ENCODE measurements at regions not wholly inside any gene's neighbourhood (a gene's known extent, or its start where the extent isn't known, plus 50 kb on each side); places are given as distances from the start of the nearest gene placed in this dataset.
"Not testable (repeated sequence)": the region's sequence is repeated elsewhere in the genome, so short reads cannot be mapped to it uniquely, and the experiment has no call there.

DNA sequence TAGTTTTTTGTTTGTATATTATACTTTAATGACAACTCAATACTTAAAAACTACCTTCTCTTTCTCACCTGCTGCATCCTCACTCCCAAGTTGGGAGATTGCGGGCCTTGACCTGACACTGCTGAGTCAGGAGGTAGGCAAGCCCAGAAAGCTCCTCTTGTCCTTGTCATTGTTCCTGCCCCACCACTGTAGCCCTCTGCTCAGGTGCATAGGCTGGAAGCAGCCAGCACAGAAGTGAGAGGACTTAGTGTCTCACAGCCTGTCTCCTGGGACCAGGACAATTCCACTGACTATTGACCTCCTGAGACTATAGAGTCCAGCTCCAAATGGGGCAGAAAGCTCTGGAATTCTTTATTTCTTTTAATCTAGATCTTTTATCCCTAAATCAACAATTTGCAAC lies 123.5 kb upstream of the NDP start:
- no peak for FAIRE-seq

DNA sequence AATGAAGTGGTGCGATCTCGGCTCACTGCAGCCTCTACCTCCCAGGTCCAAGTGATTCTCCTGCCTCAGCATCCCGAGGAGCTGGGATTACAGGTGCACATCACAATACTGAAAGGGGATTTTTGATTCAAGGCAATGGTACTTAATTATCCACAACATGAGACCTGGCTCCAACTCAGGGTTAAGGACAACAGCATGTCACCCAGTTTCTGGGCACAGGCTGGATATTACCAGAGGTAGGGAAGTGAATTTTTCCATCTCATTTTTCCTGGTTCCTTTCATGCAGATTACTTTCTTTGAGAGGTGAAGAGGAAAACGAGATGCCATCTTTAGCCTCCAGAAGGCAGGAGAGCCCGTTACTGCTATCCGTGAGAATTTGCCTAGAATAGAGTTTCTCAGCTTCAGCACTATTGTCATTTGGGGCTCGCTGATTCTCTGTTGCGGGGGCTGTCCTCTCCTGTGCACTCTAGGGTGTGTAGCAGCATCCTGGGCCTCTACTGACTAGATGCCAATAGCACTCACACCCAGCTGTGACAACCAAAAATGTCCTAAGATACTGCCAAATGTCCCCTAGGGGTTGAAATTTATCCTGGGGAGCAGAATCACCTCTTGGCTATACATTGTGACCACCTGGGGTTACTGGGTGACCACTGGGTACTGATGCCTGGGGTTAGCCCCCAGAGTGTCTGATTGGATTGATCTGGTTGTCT lies 121.8 kb upstream of the NDP start:
- FAIRE-seq: no peak

DNA sequence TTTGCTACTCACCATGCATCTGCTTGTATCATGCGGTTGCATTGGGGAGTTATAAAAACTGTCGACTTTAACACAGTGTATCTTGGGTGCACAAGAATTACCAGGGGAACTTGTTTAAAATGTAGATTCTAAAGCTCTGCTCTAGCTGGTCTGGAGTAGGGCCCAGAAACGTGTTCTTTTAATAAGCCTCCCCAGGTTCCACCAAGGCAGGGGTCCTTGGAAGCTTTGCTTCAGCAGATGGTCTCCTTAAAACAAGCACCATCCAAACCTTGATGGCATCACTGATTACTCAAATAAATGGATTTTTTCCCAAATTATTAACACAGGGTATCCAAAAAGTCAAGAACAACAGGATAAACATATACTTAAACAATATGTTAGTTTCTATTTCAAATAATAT lies 120.2 kb upstream of the NDP start:
- FAIRE-seq: no peak

DNA sequence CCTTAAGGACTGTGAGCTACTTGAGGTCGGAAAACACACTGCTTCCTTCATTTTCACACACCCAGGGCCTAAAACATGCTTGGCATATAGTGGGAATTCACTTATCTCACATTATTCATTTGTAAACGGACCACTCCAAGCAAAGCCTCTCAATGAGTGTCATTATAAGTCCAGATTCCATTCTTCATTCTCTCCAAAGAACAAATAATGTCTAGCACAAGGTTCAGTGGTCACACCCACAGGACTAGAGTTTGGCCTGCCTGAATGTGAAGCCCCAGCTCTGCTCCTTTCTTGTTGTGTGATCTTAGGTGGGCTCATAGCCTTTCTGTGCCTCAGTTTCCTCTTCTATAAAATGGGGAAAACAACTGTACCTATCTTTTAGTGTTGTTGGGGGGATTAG lies 119.6 kb upstream of the NDP start:
- no peak for FAIRE-seq

DNA sequence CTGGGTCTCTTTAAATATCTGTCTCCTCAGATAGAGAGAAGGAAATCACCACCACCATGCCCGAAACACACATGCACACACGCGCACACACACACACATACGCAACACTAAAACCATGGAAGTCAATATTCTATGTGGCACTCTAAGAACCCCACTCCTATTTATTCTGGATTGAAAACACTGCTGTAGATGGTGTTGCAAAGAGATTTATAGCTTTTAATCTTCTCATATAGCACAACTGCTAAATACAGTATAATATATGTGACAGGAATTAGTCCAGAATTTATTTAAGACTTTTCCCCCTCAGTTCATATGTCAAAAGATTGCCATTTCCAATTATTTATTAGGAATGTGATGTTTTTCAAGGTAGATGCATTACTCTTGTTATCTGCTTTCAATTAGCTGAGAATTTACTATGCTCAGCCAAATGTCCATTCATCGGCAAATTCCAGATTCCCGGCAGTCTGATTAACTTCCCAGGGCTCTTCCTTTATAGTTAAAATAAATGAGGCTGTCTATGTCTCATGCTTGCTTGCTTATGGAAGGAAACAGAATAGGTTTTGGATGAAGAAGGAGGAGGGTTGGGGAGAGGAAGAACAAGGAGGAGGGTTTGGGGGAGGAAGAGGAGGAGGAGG lies 115.4 kb upstream of the NDP start:
- no peak for FAIRE-seq

DNA sequence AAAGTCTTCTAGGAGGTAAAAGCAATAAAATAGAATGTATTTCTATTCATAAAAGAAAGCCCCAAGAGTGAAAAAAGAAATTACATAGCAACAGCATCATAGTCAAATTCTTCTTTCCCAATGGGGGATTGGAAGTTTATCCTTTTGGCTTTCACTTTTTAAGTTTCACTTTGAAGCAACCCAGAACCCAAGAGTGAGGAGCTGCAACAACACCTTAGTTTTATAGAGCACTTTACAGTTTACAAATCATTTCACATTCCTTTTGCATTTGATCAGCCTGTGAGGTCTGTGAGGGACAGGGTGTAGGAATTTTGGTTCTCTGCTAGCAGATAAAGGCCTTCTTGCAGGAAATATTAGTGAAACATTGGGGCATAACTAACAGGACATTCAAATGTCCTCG lies 112.0 kb upstream of the NDP start:
- FAIRE-seq: no peak

DNA sequence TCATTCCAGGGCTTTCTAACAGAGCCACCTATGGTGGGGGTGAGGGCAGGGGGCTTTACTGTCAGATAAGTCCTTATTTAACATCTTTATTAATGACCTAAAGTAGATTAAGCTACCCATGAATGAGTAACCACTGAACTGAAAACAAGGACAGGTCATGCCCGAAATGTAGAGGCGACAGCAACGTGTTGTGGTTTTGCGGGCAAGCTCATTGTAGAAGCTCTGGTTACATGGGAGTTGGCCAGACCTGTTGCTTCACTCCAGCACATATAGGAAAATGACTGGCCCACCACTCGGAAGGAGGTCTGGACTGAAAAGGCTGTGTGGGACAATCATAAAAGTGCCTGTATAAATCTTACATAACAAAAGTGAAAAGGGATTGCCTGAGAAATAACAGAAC lies 109.6 kb upstream of the NDP start:
- FAIRE-seq: no peak

DNA sequence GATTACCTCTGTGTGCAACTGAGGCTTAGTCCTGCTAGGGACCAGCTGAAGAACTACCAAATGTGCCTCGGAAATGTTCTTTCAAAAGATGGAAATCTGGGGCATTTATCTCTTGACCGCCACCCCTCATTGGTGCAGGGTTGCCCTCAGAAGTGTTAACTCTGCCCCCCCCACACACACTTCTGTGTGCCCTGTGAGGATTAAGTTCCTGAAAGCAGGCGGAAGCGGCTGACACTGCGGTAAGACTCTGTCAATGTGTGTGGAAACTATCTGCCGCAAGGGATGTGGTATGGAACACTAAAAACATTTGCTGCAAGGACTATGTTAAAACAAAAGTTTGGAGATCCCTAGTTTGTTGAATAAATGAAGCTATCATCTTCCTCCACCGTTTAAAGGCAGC lies 106.9 kb upstream of the NDP start:
- FAIRE-seq: no peak

DNA sequence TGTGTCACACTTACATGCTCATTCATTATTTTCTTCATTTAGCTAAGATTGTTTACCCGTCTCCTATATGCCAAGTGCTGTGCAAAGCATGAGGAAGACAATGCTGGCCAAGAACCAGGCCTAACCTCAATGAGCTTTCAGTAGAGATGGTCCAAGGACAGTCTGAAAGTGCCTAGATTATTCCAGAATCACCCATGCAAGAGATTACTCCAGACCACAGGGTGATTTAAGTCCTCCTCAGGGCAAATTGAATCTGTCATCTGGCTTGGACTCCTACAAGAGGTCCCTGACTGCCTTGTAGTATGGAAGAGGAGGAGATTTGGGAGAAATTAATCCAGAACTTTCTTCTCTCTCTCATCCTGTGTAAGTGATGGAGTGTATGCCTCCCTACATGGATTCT lies 99.4 kb upstream of the NDP start:
- no peak for FAIRE-seq

DNA sequence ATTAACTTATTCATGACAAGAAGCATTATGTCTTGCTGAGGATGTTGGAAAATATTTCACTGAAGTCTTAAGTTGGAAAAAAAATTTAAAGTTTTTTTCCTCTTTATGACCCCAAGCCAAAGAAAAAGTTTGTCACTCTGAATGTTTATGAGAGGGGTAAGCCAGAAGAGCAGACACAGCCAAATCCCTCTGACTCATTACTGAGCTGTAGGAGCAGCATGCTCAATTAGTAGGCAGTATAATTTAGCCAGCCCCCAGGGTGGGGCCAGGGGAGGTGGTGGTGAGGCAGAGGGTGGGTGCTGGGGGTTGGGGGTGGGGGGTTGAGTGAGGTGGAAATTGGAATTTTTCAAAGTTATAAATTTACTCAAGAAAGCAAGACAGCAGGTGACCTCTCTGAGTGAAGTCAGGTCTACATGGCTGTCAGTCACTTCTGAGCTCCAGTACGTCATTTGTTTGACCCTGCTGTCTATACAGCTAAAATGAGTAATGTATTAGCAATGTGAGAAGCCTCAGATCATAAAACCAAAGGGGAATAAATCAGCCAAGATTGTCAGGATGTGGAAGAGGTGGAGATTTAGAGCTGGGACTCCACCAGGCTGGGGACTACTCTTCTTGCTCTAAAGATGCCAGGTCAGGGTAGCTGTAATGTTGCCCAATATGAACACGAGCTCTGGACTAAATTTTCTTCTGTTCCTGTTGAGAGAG lies 98.8 kb upstream of the NDP start:
- FAIRE-seq: no peak

DNA sequence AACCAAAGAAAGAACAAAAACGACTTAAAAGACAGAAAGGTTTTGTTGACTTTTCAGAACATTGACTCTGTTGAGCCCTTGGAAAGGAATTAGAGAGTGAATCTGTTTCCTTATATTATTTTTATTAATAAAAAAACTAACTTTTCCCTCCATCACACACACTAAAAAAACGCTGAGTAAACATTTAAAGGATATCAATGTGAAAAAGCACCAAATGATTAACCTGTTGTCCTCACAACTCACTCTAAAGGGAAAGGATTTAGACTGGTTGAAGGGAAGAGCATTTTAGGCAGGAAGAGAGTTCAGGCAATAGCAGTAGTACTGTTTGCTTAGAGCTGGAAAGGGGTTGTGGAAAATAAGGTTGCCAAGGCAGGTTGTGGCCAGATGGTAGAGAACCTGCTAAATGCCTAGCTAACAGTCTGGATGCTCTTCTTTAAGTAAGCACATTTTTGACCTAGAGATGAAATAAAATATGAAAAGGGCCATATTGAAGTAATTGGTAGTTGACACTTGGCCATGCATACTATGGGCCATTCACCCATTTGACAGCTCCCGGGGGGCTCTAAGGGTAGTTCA lies 98.0 kb upstream of the NDP start:
- no peak for FAIRE-seq

DNA sequence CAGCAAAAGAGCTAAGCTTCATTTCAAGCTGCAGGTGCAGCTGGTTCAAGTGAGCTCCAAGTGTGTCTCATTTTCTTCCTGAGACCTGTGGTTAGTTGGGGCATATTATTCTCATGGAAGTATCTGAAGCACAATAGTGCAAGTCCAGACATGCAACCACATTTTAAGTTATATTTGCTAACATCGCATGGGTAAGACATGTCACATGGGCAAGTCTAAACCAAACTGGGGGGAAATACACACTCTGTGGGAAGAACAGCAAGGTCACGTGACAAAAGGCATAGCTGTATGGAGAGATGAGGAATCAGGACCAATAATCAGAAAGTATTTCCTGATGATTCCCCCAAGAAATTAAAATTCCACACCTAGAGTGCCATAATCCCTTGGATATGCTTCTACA lies 94.9 kb upstream of the NDP start:
- FAIRE-seq: no peak

DNA sequence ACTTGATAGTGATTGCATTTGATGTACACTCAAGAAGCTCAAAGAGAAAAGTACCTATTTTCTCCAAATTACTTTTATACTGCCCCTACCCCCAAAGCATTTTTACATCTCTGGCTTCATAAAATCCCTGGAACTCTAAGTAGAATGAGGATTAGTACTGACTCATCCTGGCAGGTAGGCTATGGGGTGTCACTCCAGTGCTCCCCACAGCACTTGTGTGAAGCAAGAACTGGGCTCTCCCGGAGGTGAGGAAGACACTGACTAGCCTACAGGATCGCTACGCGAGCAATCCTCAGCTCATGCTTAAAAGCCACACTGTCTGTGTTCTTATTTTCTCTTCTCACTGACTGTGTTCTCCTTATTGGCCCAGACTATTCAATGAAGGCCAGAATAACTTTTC lies 90.4 kb upstream of the NDP start:
- no peak for FAIRE-seq

DNA sequence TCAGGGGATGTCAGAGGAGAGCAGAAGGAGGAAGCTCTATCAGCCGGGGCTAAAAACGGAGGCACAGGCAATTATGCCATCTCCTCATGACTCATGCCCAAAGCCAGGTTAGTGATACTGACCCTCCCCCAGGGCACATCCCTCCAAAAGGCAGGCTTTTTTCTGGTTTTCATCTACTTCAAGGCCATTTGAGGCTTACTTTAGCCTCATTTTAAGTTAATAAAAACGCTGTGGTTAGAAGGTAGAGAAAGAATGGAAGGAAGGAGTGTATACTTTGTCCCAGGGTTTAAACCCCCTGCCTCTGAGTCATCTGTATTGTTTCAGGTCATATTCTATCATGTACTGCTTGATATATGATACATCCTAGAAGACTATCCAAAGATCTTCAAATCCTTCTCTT lies 89.7 kb upstream of the NDP start:
- no peak for FAIRE-seq

DNA sequence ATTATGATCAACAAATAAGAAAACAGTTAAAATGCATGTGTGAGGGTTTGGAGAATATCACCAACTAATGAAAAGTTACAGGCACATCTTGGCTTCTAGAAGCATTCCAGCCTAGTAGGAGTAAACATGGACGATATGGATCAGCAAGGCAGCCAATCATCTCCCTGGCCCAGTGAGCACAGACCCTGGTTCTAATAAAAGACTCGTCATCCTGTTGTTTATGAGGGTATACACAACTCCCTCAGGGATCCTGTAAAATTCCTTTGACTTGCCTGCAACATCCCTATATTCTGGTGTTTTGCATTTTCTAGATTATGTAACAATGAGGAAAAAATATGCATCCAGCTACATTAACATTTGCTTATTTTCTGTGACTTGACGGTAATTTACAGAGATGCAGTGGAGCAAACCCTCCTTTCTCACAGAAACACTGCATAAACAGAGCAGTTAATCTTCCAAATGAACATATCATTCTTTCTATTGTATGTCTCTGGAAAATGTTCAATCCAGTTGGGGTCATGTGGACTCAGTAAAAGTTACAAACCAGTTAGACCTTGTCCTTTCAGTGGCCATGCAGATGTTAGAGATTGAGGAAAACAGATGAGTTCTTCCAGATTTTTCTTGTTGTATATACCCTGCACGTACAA lies 88.9 kb upstream of the NDP start:
- no peak for FAIRE-seq

DNA sequence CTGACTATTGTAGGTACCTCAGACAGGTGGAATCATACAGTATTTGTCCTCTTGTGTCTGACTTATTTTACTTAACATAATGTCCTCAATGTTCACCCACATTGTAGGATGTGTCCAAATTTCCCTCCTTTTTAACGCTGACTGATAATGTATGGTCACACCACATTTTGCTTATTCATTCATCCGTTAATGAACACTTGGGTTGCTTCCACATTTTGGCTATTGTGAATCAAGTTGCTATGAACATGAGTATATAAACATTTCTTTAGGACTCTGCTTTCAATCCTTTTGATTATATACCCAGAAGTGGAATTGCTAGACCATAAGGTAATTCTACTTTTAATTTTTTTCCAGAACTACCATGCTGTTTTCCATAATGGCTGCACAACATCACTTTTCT lies 87.0 kb upstream of the NDP start:
- FAIRE-seq: no peak

DNA sequence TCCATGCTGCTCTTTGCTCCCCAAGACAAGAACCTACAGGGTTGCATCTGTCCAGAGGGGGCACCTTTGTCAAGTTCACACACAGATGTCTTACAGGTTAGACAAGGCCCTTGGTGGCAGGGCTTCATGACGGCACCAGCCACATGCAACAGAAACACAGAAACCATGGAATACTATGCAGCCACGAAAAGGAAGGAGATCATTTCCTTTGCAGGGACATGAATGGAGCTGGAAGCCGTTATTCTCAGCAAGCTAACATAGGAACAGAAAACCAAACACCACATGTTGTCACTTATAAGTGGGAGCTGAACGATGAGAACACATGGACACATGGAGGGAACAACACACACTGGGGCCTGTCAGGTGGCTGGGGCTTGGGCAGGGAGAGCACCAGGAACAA lies 85.1 kb upstream of the NDP start:
- no peak for FAIRE-seq

DNA sequence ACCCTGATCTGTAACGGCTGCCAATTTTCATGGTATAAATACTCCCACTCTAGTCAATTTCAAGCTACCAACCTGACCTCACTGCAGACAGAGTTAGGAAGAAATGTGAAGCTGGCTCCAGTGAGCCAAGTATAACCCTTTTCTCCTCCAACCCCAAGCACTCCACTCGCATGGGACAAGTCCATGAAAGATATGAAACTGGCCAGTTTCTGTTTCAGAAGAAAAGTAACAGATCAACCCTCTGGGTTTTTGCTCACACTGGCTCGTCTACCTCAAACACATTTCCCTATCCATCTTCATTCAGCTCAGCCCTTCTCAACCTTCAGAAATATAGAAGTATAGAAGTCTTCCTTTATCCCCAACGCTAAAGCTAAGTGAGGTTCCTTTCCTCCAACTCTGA lies 82.4 kb upstream of the NDP start:
- FAIRE-seq: no peak

DNA sequence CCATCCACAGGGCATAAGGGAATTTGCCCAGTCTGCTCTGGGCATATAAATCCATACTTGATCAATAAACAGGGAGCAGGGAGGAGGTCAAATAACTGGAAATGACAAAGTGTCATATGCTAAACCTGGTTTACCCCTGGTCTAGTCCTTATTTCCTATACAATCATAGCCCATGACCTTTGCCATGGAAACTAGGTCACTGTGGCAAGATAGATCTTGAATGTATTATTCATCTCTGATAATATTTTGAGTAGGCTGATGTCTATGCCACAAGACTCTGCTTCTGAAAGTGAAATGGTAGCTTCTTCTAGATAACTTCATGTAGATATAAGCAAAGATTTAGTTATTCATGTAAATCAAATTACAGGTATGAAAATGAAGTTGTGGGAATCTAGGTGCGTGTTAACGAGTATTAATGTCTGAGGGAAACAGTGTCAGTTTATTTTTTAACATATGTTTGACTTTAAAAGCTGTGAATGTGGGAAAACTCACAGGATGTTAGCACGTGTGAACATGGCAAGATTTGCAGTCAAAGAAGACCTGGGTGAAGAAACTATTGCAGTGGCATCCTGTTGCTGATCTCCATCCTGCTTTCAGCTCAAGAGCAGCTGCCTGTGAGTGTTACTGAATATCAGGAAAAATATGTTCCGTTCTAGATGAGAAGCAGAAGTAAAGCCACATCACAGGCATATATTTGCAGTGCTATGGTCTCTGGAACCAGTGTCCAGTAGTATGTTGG lies 81.8 kb upstream of the NDP start:
- peak; percentile 62 for FAIRE-seq

DNA sequence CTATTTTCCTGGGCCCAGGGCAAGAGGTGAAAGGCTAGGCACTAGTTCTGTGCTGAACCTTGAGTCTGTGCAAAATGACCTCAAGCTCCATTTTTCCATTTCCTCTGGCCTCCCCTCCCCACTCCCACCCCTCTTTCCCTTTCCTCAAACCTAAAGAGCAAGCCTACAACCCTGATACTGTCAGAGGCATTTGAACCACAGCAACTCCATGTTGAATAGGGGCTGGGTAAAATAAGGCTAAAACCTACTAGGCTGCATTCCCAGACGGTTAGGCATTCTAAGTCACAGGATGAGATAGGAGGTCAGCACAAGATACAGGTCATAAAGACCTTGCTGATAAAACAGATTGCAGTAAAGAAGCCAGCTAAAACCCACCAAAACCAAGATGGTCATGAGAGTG lies 71.9 kb upstream of the NDP start:
- not testable (repeated sequence) for FAIRE-seq

DNA sequence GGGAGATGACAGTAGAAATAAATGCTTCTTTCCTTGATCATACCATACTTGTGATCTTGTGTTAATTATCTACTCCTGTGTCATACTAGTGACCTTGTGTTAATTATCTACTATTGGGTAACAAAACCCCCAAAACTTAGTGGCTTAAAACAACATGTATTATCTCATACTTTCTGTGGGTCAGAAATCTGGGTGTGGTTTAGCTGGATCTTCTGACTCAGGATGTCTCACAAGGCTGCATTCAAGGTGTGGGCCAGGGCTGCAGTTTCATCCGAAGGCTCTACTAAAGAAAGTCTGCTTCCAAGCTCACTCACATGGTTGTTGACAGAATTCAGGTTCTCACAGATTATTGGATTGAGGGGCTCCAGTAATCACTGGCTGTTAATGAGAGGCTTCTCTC lies 70.3 kb upstream of the NDP start:
- no peak for FAIRE-seq

DNA sequence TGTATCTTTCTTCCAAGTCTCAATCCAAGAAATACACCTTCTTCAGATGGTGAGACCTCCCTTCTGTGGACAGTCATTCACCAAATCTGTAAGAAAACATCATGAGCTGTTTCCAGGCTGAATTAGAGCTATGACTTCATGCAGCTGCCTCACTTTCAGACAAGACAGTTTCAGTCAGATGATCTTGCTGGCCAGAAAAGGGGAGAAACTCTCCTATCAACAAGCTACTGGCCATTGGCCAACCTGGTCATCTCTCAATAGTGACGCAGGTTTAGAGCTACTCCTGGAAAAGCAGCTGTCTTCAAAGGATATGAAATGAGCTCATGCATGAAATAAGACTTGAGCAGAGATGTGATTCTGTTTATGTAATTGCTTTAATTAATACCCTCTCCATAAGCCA lies 69.6 kb upstream of the NDP start:
- FAIRE-seq: no peak

DNA sequence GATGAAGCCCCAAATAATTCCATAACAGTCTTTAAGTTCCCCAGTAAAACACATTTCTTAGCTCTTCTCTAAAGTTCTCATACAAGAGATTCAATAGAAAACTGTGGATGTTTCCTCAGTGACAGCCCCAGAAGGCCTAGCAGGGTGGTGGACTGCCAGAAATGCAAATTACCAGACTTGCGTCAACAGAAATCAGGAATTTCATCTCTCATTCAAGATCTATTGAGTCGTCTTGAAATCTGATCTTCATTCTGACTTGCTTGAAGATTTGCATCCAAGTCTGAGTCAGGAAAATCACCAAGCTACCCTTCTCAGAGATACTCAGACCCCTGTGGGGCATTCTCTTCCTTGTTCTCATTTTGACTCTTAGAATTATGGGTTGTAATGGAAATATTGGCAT lies 68.9 kb upstream of the NDP start:
- no peak for FAIRE-seq
